Astrocyte (in vitro differentiated cells and primary cell): ENCODE measurements at regions not wholly inside any gene's neighbourhood (a gene's known extent, or its start where the extent isn't known, plus 50 kb on each side); places are given as distances from the start of the nearest gene placed in this dataset.

ENCODE experiments used
- DNase-seq: peaks from one replicate; pipeline ENCODE4 v3.0.0-alpha.2; 2010; ENCODE audit warnings: low read depth
- FAIRE-seq: peaks from 2 replicates; lab custom pipeline; 2011; peaks lifted over from hg19 to GRCh38; lab: Jason Lieb, UNC
- H2AFZ ChIP-seq: 2 replicates; pipeline ENCODE4 v1.6.0; 2012; ENCODE audit warnings: low read depth, low read length, inconsistent platforms
- H3K27ac ChIP-seq: 2 replicates; pipeline ENCODE4 v1.5.1; 2011; ENCODE audit warnings: low read depth, low read length, inconsistent platforms
- H3K27me3 ChIP-seq: 2 replicates; pipeline ENCODE4 v1.6.0; 2011; ENCODE audit warnings: low read length, inconsistent platforms; ENCODE audit not compliant: insufficient read depth
- H3K36me3 ChIP-seq: 2 replicates; pipeline ENCODE4 v1.5.1; 2011; ENCODE audit warnings: low read length, inconsistent platforms; ENCODE audit not compliant: insufficient read depth
- H3K4me1 ChIP-seq: 2 replicates; pipeline ENCODE4 v1.5.1; 2011; ENCODE audit warnings: low read length, inconsistent platforms; ENCODE audit not compliant: insufficient read depth
- H3K4me2 ChIP-seq: 2 replicates; pipeline ENCODE4 v1.6.0; 2012; ENCODE audit warnings: low read length, inconsistent platforms
- H3K4me3 ChIP-seq: 2 replicates; pipeline ENCODE4 v1.5.1; 2011; ENCODE audit warnings: low read depth, mild to moderate bottlenecking, low read length, inconsistent platforms; ENCODE audit not compliant: insufficient read depth
- H3K79me2 ChIP-seq: 2 replicates; pipeline ENCODE4 v1.6.0; 2012; ENCODE audit warnings: mild to moderate bottlenecking, low read length, inconsistent platforms; ENCODE audit not compliant: insufficient read depth
- H3K9ac ChIP-seq: 2 replicates; pipeline ENCODE4 v1.6.0; 2012; ENCODE audit warnings: mild to moderate bottlenecking, low read length, inconsistent platforms
- H3K9me3 ChIP-seq: 2 replicates; pipeline ENCODE4 v1.5.1; 2012; ENCODE audit warnings: low read depth, mild to moderate bottlenecking, low read length, inconsistent platforms; ENCODE audit not compliant: insufficient read depth
- H4K20me1 ChIP-seq: 2 replicates; pipeline ENCODE4 v1.6.0; 2012; ENCODE audit warnings: low read length, inconsistent platforms; ENCODE audit not compliant: insufficient read depth
- H3K27ac Mint-ChIP-seq: one replicate; pipeline ENCODE4 v1.8.0; 2021; ENCODE audit warnings: mild to moderate bottlenecking, mixed read lengths; ENCODE audit not compliant: unreplicated experiment
- H3K27me3 Mint-ChIP-seq: one replicate; pipeline ENCODE4 v1.8.0; 2021; ENCODE audit warnings: low read depth, mixed read lengths; ENCODE audit not compliant: unreplicated experiment
- H3K36me3 Mint-ChIP-seq: one replicate; pipeline ENCODE4 v1.8.0; 2021; ENCODE audit warnings: low read depth, mixed read lengths; ENCODE audit not compliant: unreplicated experiment
- H3K4me1 Mint-ChIP-seq: one replicate; pipeline ENCODE4 v1.8.0; 2021; ENCODE audit warnings: low read depth, mixed read lengths; ENCODE audit not compliant: unreplicated experiment
- H3K4me3 Mint-ChIP-seq: one replicate; pipeline ENCODE4 v1.8.0; 2021; ENCODE audit warnings: mild to moderate bottlenecking, moderate library complexity, mixed read lengths; ENCODE audit not compliant: unreplicated experiment
- H3K9me3 Mint-ChIP-seq: one replicate; pipeline ENCODE4 v1.8.0; 2021; ENCODE audit warnings: mild to moderate bottlenecking, mixed read lengths; ENCODE audit not compliant: unreplicated experiment
- CTCF ChIP-seq: IDR thresholded peaks from 2 replicates; pipeline ENCODE4 v1.5.1; 2011; ENCODE audit warnings: low read depth, mild to moderate bottlenecking, inconsistent platforms, low read length, moderate library complexity; ENCODE audit not compliant: insufficient read depth
- EZH2 ChIP-seq: IDR thresholded peaks from 2 replicates; pipeline ENCODE4 v1.6.1; 2012; ENCODE audit warnings: mild to moderate bottlenecking, low read length, inconsistent platforms; ENCODE audit not compliant: insufficient read depth

DNA sequence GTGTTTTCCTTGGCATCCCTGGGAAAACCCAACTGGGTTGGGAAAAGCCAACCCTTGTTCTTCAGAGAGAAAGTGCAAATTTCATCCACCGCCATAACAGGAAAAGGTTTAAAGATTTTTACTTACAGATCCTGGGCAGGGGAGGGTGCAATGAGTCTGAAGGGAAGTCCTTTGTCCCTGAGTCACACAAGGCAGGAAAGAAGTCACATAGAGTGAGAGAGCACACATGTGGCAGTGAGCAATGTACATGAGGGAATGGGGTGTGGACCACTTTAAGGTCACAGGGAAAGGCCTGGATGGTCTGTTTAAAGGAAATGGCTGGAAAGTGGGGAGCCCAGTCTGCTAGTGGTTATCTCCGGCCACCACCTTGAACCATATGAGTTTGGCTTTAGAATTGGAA lies 248.9 kb downstream of the HS3ST1 start:
- no peak for FAIRE-seq
- peaks cover 5% of the 10 kb centered on the region for H3K27me3 Mint-ChIP-seq

DNA sequence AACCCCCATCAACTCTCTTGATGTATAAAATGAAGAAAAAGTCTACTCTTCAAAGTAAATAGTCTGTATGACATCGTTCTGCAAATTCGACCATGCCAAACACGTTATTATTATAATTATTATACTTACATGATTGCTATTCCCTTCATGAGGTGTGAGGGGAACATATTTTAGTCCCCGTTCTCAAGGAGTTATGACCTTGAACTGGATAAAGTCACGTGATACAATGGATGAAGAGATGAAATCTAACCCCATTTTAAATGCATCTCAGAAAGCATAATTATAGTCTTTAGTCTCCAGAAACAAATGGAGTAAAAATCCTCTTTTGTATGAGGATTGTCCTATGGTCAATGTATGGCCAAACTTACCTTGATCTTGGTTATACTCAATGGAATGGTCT lies 250.3 kb downstream of the HS3ST1 start:
- FAIRE-seq (no peak), DNase-seq (no peak)
- Mint-ChIP-seq H3K4me1 (peaks cover 5% of the 10 kb centered on the region), H3K27me3 (peaks cover 2% of the 10 kb centered on the region), H3K36me3 (no peaks in the 10 kb centered on the region), H3K9me3 (no peaks in the 10 kb centered on the region), H3K4me3 (no peak overlapping the region), H3K27ac (no peak overlapping the region)
- H3K27me3 ChIP-seq, result no peaks in the 10 kb centered on the region
- TF ChIP-seq CTCF (no peak), EZH2 (no peak)
- no peaks in the 10 kb centered on the region for H3K79me2 ChIP-seq
- H2AFZ ChIP-seq, result no peak overlapping the region
- H3K9ac ChIP-seq, result no peak overlapping the region
- H4K20me1 ChIP-seq, result no peaks in the 10 kb centered on the region
- no peak overlapping the region for H3K4me3 ChIP-seq
- H3K9me3 ChIP-seq, result no peaks in the 10 kb centered on the region
- peaks cover 13% of the 10 kb centered on the region for H3K4me1 ChIP-seq
- no peak overlapping the region for H3K27ac ChIP-seq
- H3K4me2 ChIP-seq, result no peak overlapping the region
- no peaks in the 10 kb centered on the region for H3K36me3 ChIP-seq

More for the DNA sequence above, 248.9 kb downstream of the HS3ST1 start:
- no peak overlapping the region for H3K4me2 ChIP-seq
- H3K4me3 Mint-ChIP-seq, result no peak overlapping the region
- peaks cover 5% of the 10 kb centered on the region for H3K4me1 Mint-ChIP-seq
- no peaks in the 10 kb centered on the region for H3K9me3 Mint-ChIP-seq
- no peaks in the 10 kb centered on the region for H3K27me3 ChIP-seq
- H2AFZ ChIP-seq, result no peak overlapping the region
- no peaks in the 10 kb centered on the region for H3K79me2 ChIP-seq
- no peak overlapping the region for H3K9ac ChIP-seq
- no peak for TF ChIP-seq CTCF
- TF ChIP-seq EZH2, result no peak
- H3K27ac Mint-ChIP-seq, result no peak overlapping the region
- no peaks in the 10 kb centered on the region for H3K9me3 ChIP-seq
- H4K20me1 ChIP-seq, result no peaks in the 10 kb centered on the region
- DNase-seq, result no peak
- no peaks in the 10 kb centered on the region for H3K36me3 Mint-ChIP-seq
- H3K36me3 ChIP-seq, result no peaks in the 10 kb centered on the region
- H3K4me1 ChIP-seq, result peaks cover 13% of the 10 kb centered on the region
- no peak overlapping the region for H3K27ac ChIP-seq
- no peak overlapping the region for H3K4me3 ChIP-seq

DNA sequence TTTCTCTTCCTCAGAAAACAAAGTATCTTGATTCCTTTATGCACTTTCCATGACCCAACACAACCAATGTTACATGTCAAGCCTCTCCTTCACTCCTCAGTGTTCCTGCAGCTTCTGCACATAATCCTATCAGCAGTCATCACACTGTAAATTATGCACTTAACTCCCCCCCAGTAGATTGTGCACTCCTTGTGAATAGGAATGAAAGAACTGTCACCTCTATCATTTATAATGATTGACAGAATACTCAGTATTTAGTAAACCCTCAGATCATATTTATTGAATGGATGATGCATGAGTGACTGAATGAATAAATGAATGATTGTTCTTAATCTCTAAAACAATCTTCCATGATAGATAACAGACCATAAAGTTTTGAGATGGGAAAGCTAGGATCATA lies 253.3 kb downstream of the HS3ST1 start:
- Mint-ChIP-seq H3K27ac (no peak overlapping the region), H3K27me3 (peaks cover 2% of the 10 kb centered on the region), H3K4me1 (no peaks in the 10 kb centered on the region), H3K4me3 (no peak overlapping the region), H3K36me3 (peaks cover 1% of the 10 kb centered on the region), H3K9me3 (no peaks in the 10 kb centered on the region)
- Histone ChIP-seq H3K36me3 (no peaks in the 10 kb centered on the region), H3K4me3 (no peak overlapping the region), H3K79me2 (no peaks in the 10 kb centered on the region), H3K4me1 (no peaks in the 10 kb centered on the region), H3K9me3 (no peaks in the 10 kb centered on the region), H3K4me2 (no peak overlapping the region), H2AFZ (no peak overlapping the region), H3K27me3 (no peaks in the 10 kb centered on the region), H3K27ac (no peak overlapping the region), H3K9ac (no peak overlapping the region), H4K20me1 (no peaks in the 10 kb centered on the region)
- TF ChIP-seq EZH2 (no peak), CTCF (no peak)
- FAIRE-seq (no peak), DNase-seq (no peak)
